ENCODE measurements at regions not wholly inside any gene's neighbourhood (a gene's known extent, or its start where the extent isn't known, plus 50 kb on each side); places are given as distances from the start of the nearest gene placed in this dataset.

DNA sequence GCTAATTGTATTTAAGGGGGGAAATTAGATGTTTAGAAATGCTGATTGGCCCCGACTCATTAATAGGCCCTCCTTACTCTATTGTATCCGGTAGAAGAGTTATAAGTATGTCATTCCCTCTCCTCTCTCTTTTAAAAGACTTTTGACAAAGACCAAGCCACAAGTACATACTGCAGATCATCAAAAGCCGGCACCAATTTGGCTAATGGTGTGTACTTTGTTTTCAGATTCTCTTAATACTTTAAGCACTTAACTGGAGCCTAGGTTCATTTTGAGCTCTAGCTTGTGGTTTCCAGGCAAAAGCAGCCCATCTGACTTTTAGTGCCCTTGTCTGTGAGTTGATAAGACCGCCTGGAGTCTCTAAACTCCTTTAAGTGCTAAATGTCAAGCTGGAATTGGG, 210.0 kb upstream of the LYZL1 start:
- no peak for DNase-seq (ENCODE audit: low spot score)

DNA sequence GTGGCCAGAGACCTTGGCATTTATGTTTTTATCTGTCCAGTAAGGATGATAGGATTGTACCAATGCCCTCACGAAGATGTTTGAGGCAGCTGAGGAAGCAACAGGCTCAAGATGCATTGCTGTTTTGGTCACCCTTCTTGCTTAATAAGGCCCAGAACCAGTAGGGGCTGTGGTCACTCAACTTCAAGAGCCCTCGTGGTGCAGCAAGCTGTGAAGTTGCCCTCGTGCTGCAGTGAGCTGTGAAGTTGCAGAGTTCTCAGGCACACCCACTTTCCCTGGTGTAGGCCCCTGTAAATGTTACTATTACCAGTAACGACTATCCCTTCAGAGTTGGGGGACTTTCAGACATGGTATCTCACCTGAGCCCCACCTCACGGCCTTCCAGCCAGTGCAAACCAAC, 207.6 kb upstream of the LYZL1 start:
- no peak for DNase-seq (ENCODE audit: low spot score)

DNA sequence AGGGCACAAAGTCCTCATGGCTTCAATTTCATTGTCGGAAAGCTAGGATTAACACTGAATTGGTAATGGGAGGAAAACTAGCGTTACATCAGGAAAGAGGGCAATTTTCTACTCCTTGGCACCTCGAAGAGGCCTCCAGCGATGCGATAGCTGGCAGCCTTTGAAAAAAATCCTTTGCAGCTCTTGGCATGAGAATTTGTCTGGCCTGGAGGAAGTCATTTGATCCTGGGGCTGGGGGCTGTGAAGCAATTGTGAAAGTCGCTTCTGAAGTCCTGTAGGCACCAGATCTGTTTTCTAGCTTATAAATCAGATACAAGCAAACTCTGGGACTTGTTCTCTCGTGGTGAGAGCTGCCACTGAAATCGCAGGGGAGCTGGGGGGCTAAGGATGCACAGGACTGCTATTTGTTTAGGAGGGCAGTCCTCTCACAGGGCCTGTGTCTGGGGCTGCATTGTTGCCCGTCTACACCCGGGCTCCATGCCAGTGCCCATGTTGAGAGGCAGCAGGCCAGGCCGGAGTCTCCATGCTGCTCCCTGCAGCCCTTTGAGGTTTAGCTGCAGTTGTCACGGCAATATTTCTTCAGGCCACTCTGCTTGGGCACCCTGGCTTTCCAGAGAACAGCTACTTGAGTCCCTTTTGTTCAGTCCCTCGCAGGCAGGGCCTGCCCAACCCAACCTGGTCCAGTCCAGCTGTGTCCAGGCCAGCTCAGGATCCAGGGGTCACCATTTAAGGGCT, 206.8 kb upstream of the LYZL1 start:
- peak; percentile 63 for DNase-seq (ENCODE audit: low spot score)

DNA sequence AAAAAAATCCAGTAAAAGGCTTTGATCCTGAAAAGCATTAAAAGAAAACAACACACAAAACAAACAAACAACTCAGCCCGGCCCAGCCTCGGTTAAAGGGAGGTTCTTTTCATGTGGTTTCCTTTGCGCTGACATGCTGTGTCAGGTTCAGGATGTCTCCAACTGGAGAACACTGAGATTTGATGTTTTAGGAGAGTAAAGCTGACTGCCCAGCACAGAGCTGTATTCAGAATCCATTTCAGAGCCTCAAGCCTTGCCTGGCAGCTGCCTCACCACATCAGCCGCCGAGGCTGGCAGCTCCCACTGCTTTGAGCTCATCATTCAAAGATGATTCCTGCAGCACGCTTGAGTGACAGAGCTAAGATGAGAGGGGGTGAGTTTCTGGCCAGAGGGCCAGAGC, 205.8 kb upstream of the LYZL1 start:
- DNase-seq (ENCODE audit: low spot score): peak; percentile 35

DNA sequence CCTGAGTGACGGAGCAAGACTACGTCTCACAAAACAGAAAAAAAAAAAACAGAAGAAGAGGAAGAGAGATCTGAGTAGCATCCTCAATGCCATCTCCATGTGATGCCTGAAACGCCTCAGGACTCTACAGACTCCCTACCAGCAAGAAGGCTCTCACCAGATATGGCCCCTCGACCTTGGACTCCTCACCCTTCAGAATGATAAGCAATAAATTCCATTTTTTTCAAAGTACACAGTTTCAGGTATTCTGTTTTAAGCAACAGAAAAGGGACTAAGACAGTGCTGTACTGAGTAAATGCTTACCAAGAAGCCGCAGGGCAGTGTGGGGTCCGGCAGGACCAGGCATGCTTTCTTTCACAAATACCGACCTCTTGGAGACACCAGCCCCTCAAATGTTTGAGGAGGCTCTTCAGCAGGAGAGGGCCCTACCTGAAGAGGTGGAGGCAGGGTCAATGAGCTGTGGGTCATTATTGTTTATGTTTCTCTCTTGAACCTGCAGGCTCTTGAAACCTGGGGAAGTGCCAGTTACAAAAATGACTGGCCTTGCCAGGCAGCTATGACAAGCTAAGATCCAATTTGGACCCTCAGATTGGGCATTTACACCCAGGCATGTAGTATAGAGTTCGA, 204.1 kb upstream of the LYZL1 start:
- DNase-seq (ENCODE audit: low spot score): no peak

DNA sequence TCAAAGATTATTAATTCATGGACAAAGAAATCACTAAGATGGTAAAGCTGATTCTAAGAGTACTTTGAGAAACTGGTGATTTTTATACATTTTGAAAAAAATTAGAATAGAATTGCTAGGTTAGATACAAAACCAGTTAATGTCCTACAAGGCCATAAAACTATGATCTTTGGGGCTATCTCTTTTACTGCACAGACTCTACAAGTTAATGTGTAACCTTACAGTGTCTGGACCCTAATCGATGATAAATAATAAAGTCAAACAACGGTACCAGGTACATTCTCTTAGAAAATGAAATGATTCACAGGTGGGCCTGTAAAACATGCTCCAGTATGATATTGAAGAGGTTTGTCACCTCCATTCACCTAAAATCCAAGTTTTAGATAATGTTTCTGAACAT, 199.8 kb upstream of the LYZL1 start:
- DNase-seq (ENCODE audit: low spot score): no peak

DNA sequence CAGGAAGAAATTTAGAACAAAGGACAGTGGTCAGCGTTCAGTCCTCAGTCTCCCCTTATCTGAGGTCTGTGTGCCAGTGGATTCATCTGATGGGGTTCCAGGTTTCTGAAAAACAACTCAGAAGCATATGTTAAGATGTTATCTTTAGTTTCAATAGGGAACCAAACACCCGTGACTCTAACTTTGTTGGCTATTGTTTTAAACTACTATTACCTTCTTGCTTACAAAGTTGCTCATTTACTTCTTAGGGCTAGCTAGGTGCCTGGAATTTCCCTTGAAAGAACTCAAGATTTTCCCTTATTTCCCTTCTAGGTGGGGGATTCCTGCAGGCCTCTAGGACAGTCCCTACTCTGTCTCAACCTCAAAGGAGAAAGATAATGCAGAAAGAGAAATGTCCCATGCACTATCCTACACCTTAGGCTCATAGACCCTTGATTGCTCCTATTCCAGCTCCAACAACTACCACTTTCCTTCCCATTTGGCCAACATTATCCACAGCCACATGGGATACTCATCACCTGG, 192.5 kb upstream of the LYZL1 start:
- DNase-seq (ENCODE audit: low spot score): no peak

DNA sequence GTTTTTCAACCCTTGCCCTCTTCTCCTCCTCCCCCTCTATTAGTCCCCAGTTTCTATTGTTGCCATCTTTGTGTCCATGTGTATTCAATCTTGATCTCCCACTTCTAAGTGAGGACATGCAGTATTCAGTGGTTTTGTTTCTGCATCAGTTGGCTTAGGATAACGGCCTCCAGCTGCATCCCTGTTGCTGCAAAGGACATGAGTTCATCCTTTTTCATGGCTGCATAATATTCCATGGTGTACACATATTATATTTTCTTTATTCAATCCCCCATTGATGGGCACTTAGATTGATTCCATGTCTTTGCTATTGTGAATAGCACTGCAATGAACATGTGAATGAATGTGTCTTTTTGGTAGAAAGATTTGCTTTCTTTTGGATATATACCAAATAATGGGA, 190.4 kb upstream of the LYZL1 start:
- DNase-seq (ENCODE audit: low spot score): no peak

DNA sequence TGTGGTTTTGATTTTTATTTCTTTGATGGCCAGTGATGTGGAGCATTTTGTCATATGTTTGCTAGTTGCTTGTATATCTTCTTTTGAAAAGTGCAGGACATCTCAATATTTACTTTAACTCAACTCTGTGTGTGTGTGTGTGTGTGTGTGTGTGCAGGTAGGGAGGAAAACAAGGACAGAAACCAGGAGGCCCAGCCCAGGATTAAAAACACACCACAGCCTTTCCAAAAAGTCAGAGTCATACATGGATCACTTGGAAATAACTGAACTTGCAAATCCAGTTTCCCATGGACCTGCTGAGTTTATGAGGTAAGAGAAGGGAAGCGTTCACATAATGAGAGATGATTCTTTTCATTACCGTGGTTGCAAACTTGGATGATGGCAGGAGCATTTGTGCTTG, 189.9 kb upstream of the LYZL1 start:
- no peak for DNase-seq (ENCODE audit: low spot score)

DNA sequence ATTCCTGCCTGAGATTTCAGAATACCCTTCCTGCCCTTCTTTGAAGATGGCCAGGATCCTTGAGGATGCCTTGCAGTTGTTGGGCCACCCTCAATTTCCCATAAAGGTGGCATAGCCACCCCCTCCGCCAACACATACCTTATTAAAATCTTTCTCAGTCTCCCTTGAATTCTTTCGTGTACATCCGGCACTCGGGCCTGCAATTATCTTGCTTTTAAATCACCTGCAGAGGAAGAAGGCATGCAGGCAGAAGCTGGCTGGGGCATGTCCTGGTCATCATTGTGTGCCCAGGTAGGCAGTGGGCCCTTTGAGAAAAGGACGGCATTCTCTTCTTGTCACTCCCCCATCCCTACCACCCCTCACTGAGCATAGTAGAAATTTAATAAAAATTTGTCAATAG, 189.5 kb upstream of the LYZL1 start:
- DNase-seq (ENCODE audit: low spot score): no peak

DNA sequence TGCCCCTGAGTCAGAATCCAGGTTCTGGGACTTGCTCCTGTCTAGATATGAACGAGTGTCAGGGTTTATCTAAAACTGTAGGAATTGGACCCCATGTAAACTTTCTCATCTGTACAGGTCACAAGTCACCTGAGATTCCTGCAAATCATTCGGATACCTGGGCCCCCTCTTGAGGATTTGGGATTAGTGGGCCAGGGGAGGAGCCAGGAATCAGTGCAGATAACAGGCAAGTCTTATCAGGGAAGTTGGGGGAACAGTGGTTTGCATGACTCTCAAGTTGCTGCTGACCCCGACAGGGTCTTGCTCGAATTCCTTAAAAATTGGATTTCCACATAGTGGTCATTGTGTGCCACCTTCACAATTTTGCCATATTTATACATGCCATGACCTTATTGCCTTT, 188.4 kb upstream of the LYZL1 start:
- no peak for DNase-seq (ENCODE audit: low spot score)

DNA sequence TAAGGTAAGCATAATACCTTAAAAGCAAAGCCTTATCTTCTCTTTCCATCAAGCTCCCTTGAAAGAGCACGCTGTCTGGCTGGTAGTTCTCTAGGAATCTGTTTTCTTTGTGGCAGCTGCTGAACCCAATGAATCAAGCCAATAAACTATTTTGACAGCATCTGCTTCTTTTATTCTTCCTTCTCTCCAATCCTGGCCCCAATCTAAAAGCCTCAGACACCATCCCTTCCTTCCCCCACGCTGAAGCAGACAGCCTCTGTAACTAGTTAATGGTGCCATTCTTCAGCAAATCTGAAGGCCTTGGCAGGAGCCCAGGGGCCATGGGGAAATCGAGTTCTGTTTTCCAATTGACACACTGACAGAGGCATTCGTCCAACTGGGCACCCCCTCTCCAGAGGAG, 186.6 kb upstream of the LYZL1 start:
- DNase-seq (ENCODE audit: low spot score): peak; percentile 39

DNA sequence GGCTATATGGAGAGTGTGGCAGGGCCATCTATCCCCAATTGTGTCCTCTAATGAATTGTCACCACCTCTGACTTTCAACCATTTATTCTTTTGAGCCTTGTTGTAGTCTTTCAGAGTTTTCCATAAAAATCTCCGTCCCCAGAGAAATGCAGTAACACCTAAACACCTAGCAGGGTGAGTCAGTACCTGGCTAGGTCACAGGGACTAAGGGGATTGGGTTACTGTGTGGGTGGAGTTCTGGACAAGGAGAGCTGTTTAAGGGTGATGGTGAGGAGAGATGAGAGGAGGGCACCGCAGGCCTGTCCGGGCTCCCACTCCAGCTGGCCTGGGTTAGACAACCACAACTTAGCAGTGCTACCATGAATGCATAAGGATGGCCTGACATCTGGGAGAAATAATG, 186.2 kb upstream of the LYZL1 start:
- no peak for DNase-seq (ENCODE audit: low spot score)

DNA sequence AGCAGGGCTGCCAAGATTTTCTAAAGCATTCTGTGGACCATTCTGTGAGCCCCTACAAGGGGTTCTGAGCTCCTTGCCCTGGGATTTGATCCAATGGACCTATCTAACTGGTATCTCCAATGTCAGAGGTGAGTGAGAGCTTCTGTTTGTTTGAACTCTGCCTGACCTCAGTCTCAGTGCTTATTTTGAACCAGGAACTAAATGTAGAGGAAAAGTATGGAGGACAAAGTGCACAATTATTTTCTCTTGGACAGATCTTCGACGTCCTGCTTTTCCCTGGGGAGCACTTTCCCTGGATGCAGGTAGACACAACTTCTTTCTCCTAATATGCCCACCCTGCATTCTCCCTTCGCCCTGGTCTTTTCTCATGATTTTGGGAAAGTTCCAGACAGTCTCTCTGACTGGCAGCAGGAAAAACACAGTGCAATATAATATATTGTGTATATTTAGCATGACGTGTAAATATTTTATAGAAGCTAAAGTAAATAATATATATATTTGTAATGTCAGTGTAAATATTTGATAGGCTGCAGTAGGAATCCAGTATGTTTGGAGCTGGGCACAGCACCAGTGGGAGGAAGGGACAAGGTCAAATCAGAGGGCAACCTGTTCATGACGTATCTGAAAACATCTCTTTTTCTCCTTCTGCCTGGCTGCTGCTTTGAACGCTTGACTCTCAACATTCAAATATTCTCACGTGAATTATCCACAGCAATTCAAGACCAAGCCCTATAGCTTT, 184.0 kb upstream of the LYZL1 start:
- DNase-seq (ENCODE audit: low spot score): no peak

DNA sequence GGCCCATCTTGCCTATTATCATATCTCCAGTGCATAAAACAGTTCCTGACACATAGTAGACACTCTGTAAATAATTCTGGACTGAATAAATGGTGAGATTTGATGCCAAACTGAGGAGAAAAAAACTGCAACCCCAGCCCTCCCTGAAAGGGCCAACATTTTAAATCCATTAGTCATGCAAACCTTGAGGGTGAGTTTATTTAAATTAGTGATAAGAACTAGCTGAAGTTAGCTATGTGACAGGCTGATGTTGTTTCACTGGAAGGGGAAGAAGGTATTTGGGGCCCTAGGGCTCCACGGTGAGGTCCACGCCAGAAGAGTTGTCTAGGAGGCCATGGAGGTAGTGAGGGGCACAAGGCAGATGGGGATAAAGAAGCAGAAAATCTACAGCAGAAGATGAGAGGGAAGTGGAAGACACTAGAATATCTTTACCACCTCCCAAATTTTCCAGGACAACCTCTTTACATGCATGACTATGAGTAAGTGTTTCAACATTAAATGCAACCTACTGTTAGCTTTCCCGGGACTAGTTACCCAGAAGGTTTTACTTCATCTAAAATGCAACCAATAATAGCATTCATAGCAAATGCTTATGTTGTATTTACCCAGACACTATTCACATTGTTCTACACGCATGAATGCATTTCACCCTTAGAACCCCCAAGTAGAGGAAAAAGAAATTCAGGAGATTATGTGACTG, 183.2 kb upstream of the LYZL1 start:
- DNase-seq (ENCODE audit: low spot score): no peak

DNA sequence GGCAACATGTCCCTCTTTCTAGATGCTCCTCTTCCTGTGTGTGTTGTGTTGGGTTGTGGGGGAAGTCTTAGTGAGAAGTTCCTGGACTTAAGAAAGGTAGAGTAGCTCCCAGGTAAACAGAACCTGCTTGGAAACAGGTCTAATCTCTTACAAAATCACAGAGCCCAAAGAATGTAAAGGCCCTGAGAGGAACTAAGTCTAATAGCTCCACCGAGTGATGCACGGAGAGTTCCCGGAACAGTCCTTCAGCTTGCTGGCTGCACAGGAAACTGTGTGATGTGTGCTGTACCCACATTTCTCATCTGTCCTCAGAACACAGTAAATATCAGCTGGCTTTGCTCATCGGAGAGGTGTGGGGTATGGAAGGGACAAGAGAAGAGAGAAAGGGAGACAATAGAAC, 182.6 kb upstream of the LYZL1 start:
- DNase-seq (ENCODE audit: low spot score): no peak

DNA sequence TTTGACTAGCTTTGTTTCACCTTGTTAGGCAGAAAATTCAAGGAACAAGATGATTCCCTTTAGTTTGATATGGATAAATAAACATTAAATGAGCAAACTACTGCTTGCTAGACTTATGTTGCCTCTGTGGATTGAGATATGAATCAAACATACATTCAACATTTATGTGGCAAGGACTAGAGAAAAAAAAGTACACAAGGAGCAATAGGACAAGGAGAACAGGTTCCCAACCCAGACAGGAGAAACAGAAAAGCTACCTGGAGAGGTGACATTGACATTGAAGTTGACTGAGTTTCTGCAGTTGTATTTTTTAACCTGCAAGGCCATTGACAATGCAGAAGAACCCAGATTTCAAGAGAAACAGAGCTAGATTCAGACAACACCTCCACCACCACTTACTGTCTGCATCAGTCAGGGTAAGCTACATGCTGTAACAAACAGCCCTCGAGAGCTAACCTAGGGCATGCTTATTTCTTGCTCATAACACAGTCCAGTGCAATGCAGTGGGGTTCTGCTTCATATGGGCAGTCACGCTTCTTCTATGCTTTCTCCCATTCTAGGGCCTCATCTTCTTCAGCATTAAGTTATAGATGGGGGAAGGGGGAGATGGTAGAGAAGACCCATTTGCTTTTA, 180.9 kb upstream of the LYZL1 start:
- DNase-seq (ENCODE audit: low spot score): no peak

DNA sequence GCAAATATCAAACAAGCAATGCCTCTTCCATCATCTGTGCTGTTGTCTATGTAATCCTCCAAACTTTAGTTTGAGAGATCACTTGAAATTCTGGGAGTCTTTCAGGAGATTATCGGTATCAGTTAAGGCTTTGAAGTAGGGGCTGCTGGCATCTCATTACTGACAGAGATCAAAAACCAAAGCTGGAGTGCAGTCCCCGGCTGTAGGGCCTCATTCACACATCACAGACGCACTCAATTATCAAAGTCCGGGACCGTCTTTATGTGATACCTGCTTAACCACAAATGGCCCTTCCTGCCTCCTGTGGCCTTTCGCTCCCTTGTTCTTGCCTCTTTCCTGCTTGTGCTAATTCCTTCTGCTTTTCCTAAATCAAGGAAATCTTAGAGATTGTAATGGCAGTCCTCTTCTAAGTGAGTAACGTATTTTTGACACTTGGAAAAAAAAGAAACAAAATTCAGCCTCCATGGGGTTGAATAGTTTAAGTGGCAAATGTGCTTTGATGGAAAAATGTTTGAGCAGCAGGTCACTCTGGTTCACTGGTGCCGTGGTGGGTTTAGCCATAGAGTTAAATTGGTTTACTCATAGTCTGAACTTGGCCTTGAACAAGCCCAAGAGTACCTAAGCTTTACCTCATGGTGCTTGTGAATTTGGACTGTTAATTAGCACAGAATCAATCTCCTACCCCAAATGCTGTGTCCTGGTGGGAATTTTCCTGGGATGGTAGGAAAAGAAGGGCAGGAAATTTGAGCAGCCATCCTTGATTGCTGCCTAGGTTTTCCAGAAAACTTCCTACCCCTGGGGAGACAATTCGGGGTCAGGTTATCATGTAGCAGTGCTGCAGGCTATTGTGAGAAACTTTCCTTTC, 178.9 kb upstream of the LYZL1 start:
- DNase-seq (ENCODE audit: low spot score): no peak

DNA sequence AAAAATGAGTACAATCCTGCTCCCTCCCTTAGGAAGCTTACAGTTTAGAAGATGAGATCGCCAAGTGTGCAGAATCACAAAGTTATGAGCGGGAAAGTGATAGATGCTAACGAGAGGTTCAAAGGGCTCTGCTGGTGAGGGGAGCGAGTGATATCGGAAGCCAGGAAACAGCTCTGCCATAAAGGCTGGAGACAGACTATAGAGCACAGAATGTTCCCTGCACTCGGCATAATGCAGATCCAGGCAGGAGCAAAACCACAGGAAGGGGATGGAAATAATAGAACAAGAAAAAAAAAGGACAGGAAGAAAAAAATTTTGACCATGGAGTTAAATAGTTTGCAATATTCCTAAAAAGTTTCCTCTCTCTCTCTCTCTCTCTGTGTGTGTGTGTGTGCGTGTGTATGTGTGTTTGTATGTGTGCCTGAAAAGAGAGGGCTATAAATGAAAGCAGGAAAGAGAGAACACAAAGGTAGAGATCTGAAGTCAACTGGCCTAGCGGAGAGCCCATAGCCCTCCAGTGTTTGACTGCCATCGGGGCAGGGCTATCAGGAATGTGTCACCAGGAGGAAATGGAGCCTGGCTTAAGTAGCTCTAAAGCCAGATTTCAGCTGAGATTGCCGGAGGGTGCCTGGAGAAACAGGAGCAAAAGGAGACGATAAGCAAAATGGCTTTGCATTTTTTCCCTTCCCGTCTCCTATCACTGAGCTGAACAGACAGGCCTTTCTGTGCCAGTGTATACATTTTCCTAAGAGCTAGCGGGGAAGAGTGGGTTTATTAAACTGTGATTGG, 175.8 kb upstream of the LYZL1 start:
- no peak for DNase-seq (ENCODE audit: low spot score)

DNA sequence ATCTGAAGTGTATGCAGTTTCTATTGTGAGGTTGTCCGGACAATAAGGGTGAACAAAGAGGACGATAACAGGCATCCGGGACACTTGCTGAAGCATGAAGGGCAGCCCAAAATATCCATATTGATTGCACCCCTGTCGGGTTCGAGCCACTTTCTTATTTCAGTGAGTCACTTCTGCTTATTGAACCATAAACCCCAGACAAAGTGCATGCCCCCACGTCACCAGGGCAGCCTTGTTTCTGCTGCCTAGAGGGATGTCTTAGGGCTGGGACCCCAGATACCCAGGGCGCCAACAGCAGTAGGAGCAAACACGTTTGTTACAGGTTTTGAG, 175.3 kb upstream of the LYZL1 start:
- no peak for DNase-seq (ENCODE audit: low spot score)

Measured in Ammon's horn (tissue), 1 donor.